Hepatocyte (in vitro differentiated cells): ENCODE measurements at regions not wholly inside any gene's neighbourhood (a gene's known extent, or its start where the extent isn't known, plus 50 kb on each side); places are given as distances from the start of the nearest gene placed in this dataset.
A peak's percentile ranks its signal among the peaks of the same experiment; 100 is the strongest.

Experiments
- DNase-seq: peaks from one replicate; pipeline ENCODE4 v3.0.0-alpha.2; 2016; ENCODE audit warnings: low spot score
- H2AFZ ChIP-seq: fragments of 200-600 bp; sonication (generic); 2 replicates; pipeline ENCODE4 v1.6.0; 2016; ENCODE audit warnings: antibody characterized with exemption, mild to moderate bottlenecking
- H3K27ac ChIP-seq: fragments of 200-600 bp; sonication (generic); 2 replicates; pipeline ENCODE4 v1.5.1; 2016; ENCODE audit warnings: mild to moderate bottlenecking
- H3K27me3 ChIP-seq: fragments of 200-600 bp; sonication (generic); 2 replicates; pipeline ENCODE4 v1.6.1; 2016
- H3K36me3 ChIP-seq: fragments of 200-600 bp; sonication (generic); replicated peaks from 2 replicates; pipeline ENCODE4 v1.5.1; 2016; ENCODE audit warnings: low read depth; ENCODE audit not compliant: insufficient read depth
- H3K4me1 ChIP-seq: fragments of 200-600 bp; sonication (generic); 2 replicates; pipeline ENCODE4 v1.5.1; 2016; ENCODE audit warnings: mild to moderate bottlenecking, moderate library complexity; ENCODE audit not compliant: insufficient read depth
- H3K4me2 ChIP-seq: fragments of 200-600 bp; sonication (generic); 2 replicates; pipeline ENCODE4 v1.6.0; 2016
- H3K4me3 ChIP-seq: fragments of 200-600 bp; sonication (generic); 2 replicates; pipeline ENCODE4 v1.5.1; 2016; ENCODE audit warnings: mild to moderate bottlenecking
- H3K79me2 ChIP-seq: fragments of 200-600 bp; sonication (generic); 2 replicates; pipeline ENCODE4 v1.6.0; 2017; ENCODE audit warnings: mild to moderate bottlenecking
- H3K9me2 ChIP-seq: fragments of 200-600 bp; sonication (generic); replicated peaks from 2 replicates; pipeline ENCODE4 v1.6.0; 2017; ENCODE audit warnings: mild to moderate bottlenecking; ENCODE audit not compliant: insufficient read depth
- H3K9me3 ChIP-seq: fragments of 200-600 bp; sonication (generic); 2 replicates; pipeline ENCODE4 v1.5.1; 2016; ENCODE audit warnings: low read depth, mild to moderate bottlenecking
- H4K20me1 ChIP-seq: fragments of 200-600 bp; sonication (generic); 2 replicates; pipeline ENCODE4 v1.6.0; 2016; ENCODE audit warnings: mild to moderate bottlenecking; ENCODE audit not compliant: insufficient read depth, poor library complexity, severe bottlenecking
- EZH2 ChIP-seq: fragments of 200-600 bp; sonication (generic); IDR thresholded peaks from 2 replicates; pipeline ENCODE4 v1.6.1; 2016; ENCODE audit warnings: antibody characterized with exemption, mild to moderate bottlenecking, borderline replicate concordance
- EZH2phosphoT487 ChIP-seq: fragments of 200-600 bp; sonication (generic); IDR thresholded peaks from one replicate; pipeline ENCODE4 v1.6.1; 2018; ENCODE audit warnings: antibody characterized with exemption, mild to moderate bottlenecking, low read depth, moderate library complexity; ENCODE audit not compliant: unreplicated experiment, severe bottlenecking
- WGBS: methylation state at CpG from one replicate; pipeline ENCODE4 v1.1.6; 2016; ENCODE audit warnings: low lambda C conversion rate; ENCODE audit errors: missing lambda C conversion rate; 5-methylcytosine and 5-hydroxymethylcytosine counted together
- TF ChIP-seq, protein P1 (sequence below): fragments of 200-600 bp; sonication (generic); IDR thresholded peaks from 2 replicates; pipeline ENCODE4 v1.5.1; 2016; ENCODE audit warnings: antibody characterized with exemption, mild to moderate bottlenecking; ENCODE audit not compliant: poor library complexity

GRCh38 chr5:4634342-4634741 lies 505.8 kb upstream of the ADAMTS16 start:
- no peaks in the 10 kb centered on the region for H3K36me3 ChIP-seq
- no peak overlapping the region for H2AFZ ChIP-seq
- no peaks in the 10 kb centered on the region for H3K9me2 ChIP-seq
- TF ChIP-seq, protein P1, sequence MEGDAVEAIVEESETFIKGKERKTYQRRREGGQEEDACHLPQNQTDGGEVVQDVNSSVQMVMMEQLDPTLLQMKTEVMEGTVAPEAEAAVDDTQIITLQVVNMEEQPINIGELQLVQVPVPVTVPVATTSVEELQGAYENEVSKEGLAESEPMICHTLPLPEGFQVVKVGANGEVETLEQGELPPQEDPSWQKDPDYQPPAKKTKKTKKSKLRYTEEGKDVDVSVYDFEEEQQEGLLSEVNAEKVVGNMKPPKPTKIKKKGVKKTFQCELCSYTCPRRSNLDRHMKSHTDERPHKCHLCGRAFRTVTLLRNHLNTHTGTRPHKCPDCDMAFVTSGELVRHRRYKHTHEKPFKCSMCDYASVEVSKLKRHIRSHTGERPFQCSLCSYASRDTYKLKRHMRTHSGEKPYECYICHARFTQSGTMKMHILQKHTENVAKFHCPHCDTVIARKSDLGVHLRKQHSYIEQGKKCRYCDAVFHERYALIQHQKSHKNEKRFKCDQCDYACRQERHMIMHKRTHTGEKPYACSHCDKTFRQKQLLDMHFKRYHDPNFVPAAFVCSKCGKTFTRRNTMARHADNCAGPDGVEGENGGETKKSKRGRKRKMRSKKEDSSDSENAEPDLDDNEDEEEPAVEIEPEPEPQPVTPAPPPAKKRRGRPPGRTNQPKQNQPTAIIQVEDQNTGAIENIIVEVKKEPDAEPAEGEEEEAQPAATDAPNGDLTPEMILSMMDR: no peak
- TF ChIP-seq EZH2 (no peak), EZH2phosphoT487 (no peak)
- no peak for DNase-seq
- H3K4me1 ChIP-seq: no peaks in the 10 kb centered on the region
- 78% methylated on average over 2 of the region's 2 CpGs for WGBS
- H3K9me3 ChIP-seq: no peaks in the 10 kb centered on the region
- no peak overlapping the region for H3K4me3 ChIP-seq
- H3K79me2 ChIP-seq: no peaks in the 10 kb centered on the region
- no peaks in the 10 kb centered on the region for H3K27me3 ChIP-seq
- no peaks in the 10 kb centered on the region for H4K20me1 ChIP-seq
- no peak overlapping the region for H3K4me2 ChIP-seq
- H3K27ac ChIP-seq: no peak overlapping the region

- TF ChIP-seq EZH2phosphoT487 (no peak), EZH2 (no peak)
- TF ChIP-seq, protein P1: no peak
- no peak for DNase-seq
- H3K79me2 ChIP-seq: no peaks in the 10 kb centered on the region
These were observed 503.8 kb upstream of the ADAMTS16 start for GRCh38 chr5:4636378-4636777.

DNA sequence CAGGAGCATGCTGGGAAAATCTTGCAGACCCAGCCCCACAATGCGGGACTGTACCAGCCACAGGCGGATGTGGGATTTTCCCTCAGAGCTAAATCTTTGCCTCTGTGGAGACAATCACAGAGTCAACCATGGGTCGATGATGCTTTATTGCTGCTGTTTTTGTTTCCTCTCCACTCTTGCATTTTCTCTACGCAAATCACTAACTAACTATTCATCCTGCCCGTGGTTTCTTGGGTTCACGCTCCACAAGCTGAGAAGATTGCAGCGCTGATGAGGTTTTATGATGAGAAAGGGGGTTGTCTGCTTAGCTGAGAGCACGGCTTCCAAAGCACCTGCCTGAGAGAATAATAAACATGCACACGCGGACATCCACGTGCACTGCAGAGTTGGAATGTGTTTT lies 500.2 kb upstream of the ADAMTS16 start:
- Histone ChIP-seq H3K4me2 (no peak overlapping the region), H3K9me3 (no peaks in the 10 kb centered on the region), H3K27me3 (no peaks in the 10 kb centered on the region), H3K9me2 (no peaks in the 10 kb centered on the region), H4K20me1 (no peaks in the 10 kb centered on the region), H3K36me3 (no peaks in the 10 kb centered on the region), H2AFZ (no peak overlapping the region), H3K4me1 (no peaks in the 10 kb centered on the region), H3K79me2 (no peaks in the 10 kb centered on the region), H3K27ac (no peak overlapping the region), H3K4me3 (no peak overlapping the region)
- WGBS: 74% methylated on average over 11 of the region's 11 CpGs
- TF ChIP-seq EZH2phosphoT487: no peak
- TF ChIP-seq, protein P1: no peak
- TF ChIP-seq EZH2: no peak
- DNase-seq: no peak

More at GRCh38 chr5:4636378-4636777, 503.8 kb upstream of the ADAMTS16 start:
- Histone ChIP-seq H3K27me3 (no peaks in the 10 kb centered on the region), H3K4me2 (no peak overlapping the region), H3K27ac (no peak overlapping the region), H3K4me1 (no peaks in the 10 kb centered on the region), H3K9me2 (no peaks in the 10 kb centered on the region), H3K36me3 (no peaks in the 10 kb centered on the region), H2AFZ (no peak overlapping the region), H3K4me3 (no peak overlapping the region), H4K20me1 (no peaks in the 10 kb centered on the region), H3K9me3 (no peaks in the 10 kb centered on the region)
- WGBS: 90% methylated on average over 6 of the region's 6 CpGs

DNA sequence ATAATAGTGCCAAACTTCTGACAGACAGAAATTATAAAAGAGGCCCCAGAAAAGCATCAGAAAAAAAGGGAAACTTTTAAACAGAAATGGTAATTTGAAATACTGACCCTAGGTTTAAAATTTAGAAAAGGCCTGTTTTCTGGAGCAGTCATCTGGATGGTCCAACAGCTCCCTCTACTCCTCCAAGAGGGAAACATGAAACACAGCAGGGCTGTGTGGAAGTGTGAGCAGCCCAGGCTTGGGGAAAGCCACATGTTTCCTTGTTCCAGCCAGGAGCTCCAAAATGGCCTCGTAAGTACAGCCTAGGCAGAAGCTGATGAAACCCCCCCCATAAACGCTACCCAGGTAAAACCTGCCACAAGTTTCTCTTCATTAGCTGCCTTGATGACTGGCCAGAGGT lies 499.3 kb upstream of the ADAMTS16 start:
- Histone ChIP-seq H3K9me2 (no peaks in the 10 kb centered on the region), H3K4me1 (no peaks in the 10 kb centered on the region), H4K20me1 (no peaks in the 10 kb centered on the region), H3K27ac (no peak overlapping the region), H3K27me3 (no peaks in the 10 kb centered on the region), H3K4me3 (no peak overlapping the region), H2AFZ (no peak overlapping the region), H3K9me3 (no peaks in the 10 kb centered on the region), H3K4me2 (no peak overlapping the region), H3K36me3 (no peaks in the 10 kb centered on the region), H3K79me2 (no peaks in the 10 kb centered on the region)
- TF ChIP-seq, protein P1: peak; percentile 44
- no peak for TF ChIP-seq EZH2phosphoT487
- TF ChIP-seq EZH2: no peak
- peak; percentile 21 for DNase-seq
- 69% methylated on average over 2 of the region's 2 CpGs for WGBS
